ENCODE measurements at regions not wholly inside any gene's neighbourhood (a gene's known extent, or its start where the extent isn't known, plus 50 kb on each side); places are given as distances from the start of the nearest gene placed in this dataset.
"Not testable (repeated sequence)": the region's sequence is repeated elsewhere in the genome, so short reads cannot be mapped to it uniquely, and the experiment has no call there.

DNA sequence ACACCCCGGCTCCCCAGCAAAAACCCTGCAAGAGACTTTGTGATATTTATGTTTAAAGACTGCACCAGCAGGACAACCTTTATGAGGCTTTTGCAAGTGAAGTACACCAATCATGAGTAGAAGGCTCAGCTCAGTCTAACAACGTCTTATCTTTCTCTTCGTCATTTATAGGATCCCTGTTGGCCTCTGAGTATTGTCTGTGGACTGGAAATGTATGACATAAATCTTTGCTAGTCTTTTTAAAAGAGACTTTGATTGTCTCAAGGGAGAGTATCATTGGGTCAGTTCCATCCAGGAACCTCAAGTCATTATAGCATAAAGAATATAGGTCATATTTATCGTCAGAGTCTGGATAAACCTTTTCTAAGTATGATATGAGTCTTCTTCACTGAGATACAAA lies 505.0 kb upstream of the SOX9 start:
- WGBS, result 76% methylated on average over 4 of the region's 4 CpGs
- no peak for DNase-seq (ENCODE audit: extremely low spot score)

GRCh38 chr17:71617767-71618166 lies 503.1 kb upstream of the SOX9 start:
- H3K9me3 ChIP-seq, result peaks cover 0 to 21% (median 14%) of the 10 kb centered on the region in 4 donors
- H3K27ac ChIP-seq (replicated peaks in 1 of 4); H3K36me3 ChIP-seq; H3K4me3 ChIP-seq; DNase-seq (ENCODE audit: extremely low spot score); H3K27me3 ChIP-seq; intact Hi-C loops (cut with DNase I); H3K4me1 ChIP-seq: not testable (repeated sequence)

More for the DNA sequence above, 505.0 kb upstream of the SOX9 start:
- Histone ChIP-seq H3K36me3 (no peaks in the 10 kb centered on the region), H3K27me3 (no peaks in the 10 kb centered on the region), H3K4me1 (no peaks in the 10 kb centered on the region), H3K27ac (replicated peaks in 1 of 4) (no peak overlapping the region), H3K9me3 (peaks cover 0 to 21% (median 14%) of the 10 kb centered on the region in 4 donors), H3K4me3 (no peak overlapping the region)
- TF ChIP-seq POLR2A (IDR thresholded peaks at IDR 0.05; ENCODE audit: low read depth) (no peak), CTCF (IDR thresholded peaks at IDR 0.05) (no peak), EP300 (IDR thresholded peaks at IDR 0.05) (no peak), POLR2AphosphoS5 (IDR thresholded peaks at IDR 0.05) (no peak)
- intact Hi-C loops (cut with DNase I), result no loop called here

- H3K4me3 ChIP-seq, result no peak overlapping the region
- no peaks in the 10 kb centered on the region for H3K27me3 ChIP-seq
- no peak for DNase-seq (ENCODE audit: extremely low spot score)
- H3K27ac ChIP-seq (replicated peaks in 1 of 4), result no peak overlapping the region
- no peaks in the 10 kb centered on the region for H3K4me1 ChIP-seq
- no peak for TF ChIP-seq EP300 (IDR thresholded peaks at IDR 0.05)
- no peak for TF ChIP-seq POLR2A (IDR thresholded peaks at IDR 0.05; ENCODE audit: low read depth)
- no peak for TF ChIP-seq CTCF (IDR thresholded peaks at IDR 0.05)
- TF ChIP-seq POLR2AphosphoS5 (IDR thresholded peaks at IDR 0.05), result no peak
- no peaks in the 10 kb centered on the region for H3K36me3 ChIP-seq
- H3K9me3 ChIP-seq, result no peaks in the 10 kb centered on the region
- intact Hi-C loops (cut with DNase I), result no loop called here
- 73% methylated on average over 1 of the region's 1 CpG for WGBS
These were observed 495.5 kb upstream of the SOX9 start for GRCh38 chr17:71625330-71625729.

DNA sequence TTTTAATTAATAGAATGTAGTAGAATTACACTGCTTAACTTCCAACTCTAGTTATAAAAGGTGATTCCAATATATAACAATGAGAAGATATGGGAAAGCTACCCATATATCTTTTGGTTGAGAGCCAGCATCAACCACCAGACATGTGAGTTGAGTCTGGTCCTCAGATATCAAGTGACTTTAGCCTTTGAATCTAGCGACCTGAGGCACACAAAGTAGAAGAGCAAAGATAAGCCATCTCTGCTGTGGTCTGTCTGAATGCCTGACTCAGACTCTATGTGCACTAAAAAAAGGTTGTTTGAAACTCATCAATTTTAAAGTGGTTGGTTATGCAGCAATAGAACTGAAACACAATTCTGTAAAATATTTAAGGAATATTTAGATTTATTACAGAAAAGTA lies 492.5 kb upstream of the SOX9 start:
- Histone ChIP-seq H3K9me3 (no peaks in the 10 kb centered on the region), H3K27ac (replicated peaks in 1 of 4) (no peak overlapping the region), H3K4me3 (no peak overlapping the region), H3K4me1 (no peaks in the 10 kb centered on the region), H3K36me3 (no peaks in the 10 kb centered on the region), H3K27me3 (no peaks in the 10 kb centered on the region)
- WGBS, result 57% methylated on average over 1 of the region's 1 CpG
- intact Hi-C loops (cut with DNase I), result no loop called here
- DNase-seq (ENCODE audit: extremely low spot score), result no peak
- TF ChIP-seq POLR2A (IDR thresholded peaks at IDR 0.05; ENCODE audit: low read depth) (no peak), CTCF (IDR thresholded peaks at IDR 0.05) (no peak), EP300 (IDR thresholded peaks at IDR 0.05) (no peak), POLR2AphosphoS5 (IDR thresholded peaks at IDR 0.05) (no peak)

- WGBS, result 26% methylated on average over 1 of the region's 1 CpG
- DNase-seq (ENCODE audit: extremely low spot score), result no peak
- Histone ChIP-seq H3K4me3 (no peak overlapping the region), H3K4me1 (no peaks in the 10 kb centered on the region), H3K27ac (replicated peaks in 1 of 4) (no peak overlapping the region), H3K36me3 (no peaks in the 10 kb centered on the region), H3K27me3 (no peaks in the 10 kb centered on the region), H3K9me3 (no peaks in the 10 kb centered on the region)
- TF ChIP-seq POLR2A (IDR thresholded peaks at IDR 0.05; ENCODE audit: low read depth) (no peak), POLR2AphosphoS5 (IDR thresholded peaks at IDR 0.05) (no peak), CTCF (IDR thresholded peaks at IDR 0.05) (no peak), EP300 (IDR thresholded peaks at IDR 0.05) (no peak)
- intact Hi-C loops (cut with DNase I), result no loop called here
These were observed 489.3 kb upstream of the SOX9 start for GRCh38 chr17:71631483-71631882.
